ENCODE measurements at regions not wholly inside any gene's neighbourhood (a gene's known extent, or its start where the extent isn't known, plus 50 kb on each side); places are given as distances from the start of the nearest gene placed in this dataset.
A peak's percentile ranks its signal among the peaks of the same experiment; 100 is the strongest.
"Not testable (repeated sequence)": the region's sequence is repeated elsewhere in the genome, so short reads cannot be mapped to it uniquely, and the experiment has no call there.

- peaks cover 35% of the 10 kb centered on the region for H3K9me3 Mint-ChIP-seq
- DNase-seq; H3K27ac Mint-ChIP-seq; CTCF ChIA-PET; H3K4me3 Mint-ChIP-seq; intact Hi-C loops (cut with micrococcal nuclease): not testable (repeated sequence)
- H3K4me1 Mint-ChIP-seq (ENCODE audit: low read depth): peaks cover 19% of the 10 kb centered on the region
- H3K27me3 Mint-ChIP-seq (ENCODE audit: low read depth): peaks cover 20% of the 10 kb centered on the region
- H3K36me3 Mint-ChIP-seq (ENCODE audit: low read depth): peaks cover 17% of the 10 kb centered on the region
Observed at GRCh38 chr20:29308956-29309355, 1948.5 kb upstream of the DEFB115 start.

- CTCF ChIA-PET; H3K27ac Mint-ChIP-seq; intact Hi-C loops (cut with micrococcal nuclease); H3K4me3 Mint-ChIP-seq; DNase-seq: not testable (repeated sequence)
- H3K9me3 Mint-ChIP-seq: peaks cover 39% of the 10 kb centered on the region
- H3K4me1 Mint-ChIP-seq (ENCODE audit: low read depth): peaks cover 19% of the 10 kb centered on the region
- H3K36me3 Mint-ChIP-seq (ENCODE audit: low read depth): peaks cover 17% of the 10 kb centered on the region
- peaks cover 20% of the 10 kb centered on the region for H3K27me3 Mint-ChIP-seq (ENCODE audit: low read depth)
Observed at GRCh38 chr20:29309481-29309880, 1948.0 kb upstream of the DEFB115 start.

GRCh38 chr20:29311046-29311445 lies 1946.4 kb upstream of the DEFB115 start:
- CTCF ChIA-PET; H3K4me1 Mint-ChIP-seq (ENCODE audit: low read depth); DNase-seq; H3K36me3 Mint-ChIP-seq (ENCODE audit: low read depth); intact Hi-C loops (cut with micrococcal nuclease); H3K27ac Mint-ChIP-seq; H3K4me3 Mint-ChIP-seq: not testable (repeated sequence)
- Mint-ChIP-seq H3K9me3 (peaks cover 24% of the 10 kb centered on the region), H3K27me3 (ENCODE audit: low read depth) (peaks cover 14% of the 10 kb centered on the region)

- H3K4me1 Mint-ChIP-seq (ENCODE audit: low read depth); H3K36me3 Mint-ChIP-seq (ENCODE audit: low read depth); DNase-seq; intact Hi-C loops (cut with micrococcal nuclease); H3K27me3 Mint-ChIP-seq (ENCODE audit: low read depth); H3K27ac Mint-ChIP-seq; H3K4me3 Mint-ChIP-seq: not testable (repeated sequence)
- CTCF ChIA-PET: interaction anchor here (0.6 kb wide), 1 partner anchor 1015 kb away, joined by 7 read pairs; no protein-coding TSS in a partner anchor
- peaks cover 29% of the 10 kb centered on the region for H3K9me3 Mint-ChIP-seq
Observed at GRCh38 chr20:29312679-29313078, 1944.8 kb upstream of the DEFB115 start.

DNA sequence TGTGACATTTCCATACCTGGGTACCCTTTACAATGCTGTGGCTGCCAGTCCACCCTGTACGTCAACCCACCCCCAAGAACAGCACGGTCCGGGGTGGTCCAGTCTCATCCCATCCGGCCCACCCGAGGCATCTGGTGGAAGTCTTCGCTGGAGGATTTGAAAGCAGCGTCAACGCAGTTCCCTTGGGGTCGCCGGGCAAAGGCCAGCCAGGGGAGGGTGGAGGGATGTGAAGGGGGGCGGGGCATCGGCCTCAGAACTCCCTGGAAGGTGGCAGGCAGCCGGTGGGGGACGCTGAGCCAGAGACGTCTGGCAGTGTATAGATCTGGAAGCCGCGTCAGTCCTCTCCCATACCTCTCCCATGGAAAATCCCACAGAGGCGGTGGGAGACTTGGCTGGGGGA lies 1944.0 kb upstream of the DEFB115 start:
- CTCF ChIA-PET: interaction anchor here (0.6 kb wide), 1 partner anchor 57 kb away, joined by 3 read pairs; no protein-coding TSS in a partner anchor

DNA sequence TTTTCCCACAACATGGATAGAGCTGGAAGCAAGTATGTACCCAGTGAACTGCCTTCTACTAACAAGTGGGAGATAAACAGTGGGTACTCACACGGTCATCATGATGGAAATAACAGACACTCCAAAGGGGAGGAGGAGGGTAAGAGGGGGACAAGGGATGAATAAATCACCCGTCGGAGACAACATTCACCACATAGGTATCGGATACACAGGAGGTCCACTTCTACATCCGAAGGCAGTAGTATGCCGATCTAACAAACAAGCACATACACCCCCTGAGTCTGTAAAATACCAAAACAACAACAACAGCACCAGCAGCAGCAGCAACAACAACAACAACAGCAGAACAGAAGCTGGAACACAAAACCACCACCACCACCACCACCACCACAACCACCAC lies 1943.2 kb upstream of the DEFB115 start:
- Mint-ChIP-seq H3K9me3 (peaks cover 22% of the 10 kb centered on the region), H3K4me3 (no peak overlapping the region), H3K27me3 (ENCODE audit: low read depth) (peaks cover 2% of the 10 kb centered on the region), H3K27ac (no peak overlapping the region), H3K36me3 (ENCODE audit: low read depth) (no peaks in the 10 kb centered on the region), H3K4me1 (ENCODE audit: low read depth) (no peaks in the 10 kb centered on the region)
- CTCF ChIA-PET: no interaction called here
- DNase-seq: no peak
- intact Hi-C loops (cut with micrococcal nuclease): no loop called here

More for the DNA sequence above, 1944.0 kb upstream of the DEFB115 start:
- intact Hi-C loops (cut with micrococcal nuclease): no loop called here
- Mint-ChIP-seq H3K27ac (no peak overlapping the region), H3K4me1 (ENCODE audit: low read depth) (peaks cover 2% of the 10 kb centered on the region), H3K36me3 (ENCODE audit: low read depth) (no peaks in the 10 kb centered on the region), H3K4me3 (no peak overlapping the region), H3K27me3 (ENCODE audit: low read depth) (peaks cover 3% of the 10 kb centered on the region), H3K9me3 (peaks cover 23% of the 10 kb centered on the region)
- no peak for DNase-seq

- intact Hi-C loops (cut with micrococcal nuclease): no loop called here
- Mint-ChIP-seq H3K4me3 (no peak overlapping the region), H3K4me1 (ENCODE audit: low read depth) (peaks cover 3% of the 10 kb centered on the region), H3K9me3 (peaks cover 13% of the 10 kb centered on the region), H3K36me3 (ENCODE audit: low read depth) (no peaks in the 10 kb centered on the region), H3K27ac (no peak overlapping the region), H3K27me3 (ENCODE audit: low read depth) (peaks cover 14% of the 10 kb centered on the region)
- no peak for DNase-seq
- CTCF ChIA-PET: no interaction called here
Observed at GRCh38 chr20:29318871-29319461, 1938.5 kb upstream of the DEFB115 start.

DNA sequence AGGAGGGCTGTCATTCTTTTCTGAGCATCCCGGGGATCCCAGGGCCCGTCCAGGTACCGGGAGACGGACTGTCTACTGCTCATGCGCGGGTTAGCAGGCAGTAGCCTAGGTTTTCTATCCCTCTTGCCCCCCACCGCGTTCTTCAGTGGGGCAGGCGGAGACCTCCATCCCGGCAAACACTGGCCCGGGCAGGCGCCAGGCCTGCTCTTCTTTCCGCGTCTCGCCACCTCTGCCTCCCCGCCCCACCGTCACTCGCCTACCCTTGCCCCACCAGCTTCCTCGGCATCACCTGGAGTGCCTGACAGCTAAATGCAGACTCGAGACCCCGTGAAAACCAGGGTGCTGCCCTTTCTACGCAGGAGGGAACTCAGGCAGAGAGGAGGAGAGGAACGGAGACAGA lies 1937.7 kb upstream of the DEFB115 start:
- no peak overlapping the region for H3K27ac Mint-ChIP-seq
- intact Hi-C loops (cut with micrococcal nuclease): no loop called here
- H3K9me3 Mint-ChIP-seq: peaks cover 9% of the 10 kb centered on the region
- H3K4me3 Mint-ChIP-seq: peak overlapping the region; percentile 12
- peaks cover 3% of the 10 kb centered on the region for H3K4me1 Mint-ChIP-seq (ENCODE audit: low read depth)
- CTCF ChIA-PET: no interaction called here
- DNase-seq: no peak
- H3K36me3 Mint-ChIP-seq (ENCODE audit: low read depth): no peaks in the 10 kb centered on the region
- peaks cover 14% of the 10 kb centered on the region for H3K27me3 Mint-ChIP-seq (ENCODE audit: low read depth)

GRCh38 chr20:29320216-29320949 lies 1937.1 kb upstream of the DEFB115 start:
- DNase-seq; H3K4me1 Mint-ChIP-seq (ENCODE audit: low read depth); H3K27ac Mint-ChIP-seq; H3K36me3 Mint-ChIP-seq (ENCODE audit: low read depth); CTCF ChIA-PET; intact Hi-C loops (cut with micrococcal nuclease): not testable (repeated sequence)
- Mint-ChIP-seq H3K4me3 (peak overlapping the region; percentile 12), H3K9me3 (peaks cover 11% of the 10 kb centered on the region), H3K27me3 (ENCODE audit: low read depth) (peaks cover 14% of the 10 kb centered on the region)

- peaks cover 32% of the 10 kb centered on the region for H3K27me3 Mint-ChIP-seq (ENCODE audit: low read depth)
- CTCF ChIA-PET; H3K27ac Mint-ChIP-seq; H3K4me1 Mint-ChIP-seq (ENCODE audit: low read depth); intact Hi-C loops (cut with micrococcal nuclease); DNase-seq; H3K9me3 Mint-ChIP-seq; H3K4me3 Mint-ChIP-seq; H3K36me3 Mint-ChIP-seq (ENCODE audit: low read depth): not testable (repeated sequence)
Observed at GRCh38 chr20:29323631-29324515, 1933.6 kb upstream of the DEFB115 start.

- DNase-seq; CTCF ChIA-PET; H3K4me3 Mint-ChIP-seq; H3K27ac Mint-ChIP-seq; H3K9me3 Mint-ChIP-seq; H3K36me3 Mint-ChIP-seq (ENCODE audit: low read depth); intact Hi-C loops (cut with micrococcal nuclease); H3K4me1 Mint-ChIP-seq (ENCODE audit: low read depth): not testable (repeated sequence)
- H3K27me3 Mint-ChIP-seq (ENCODE audit: low read depth): peaks cover 32% of the 10 kb centered on the region
Observed at GRCh38 chr20:29324516-29325303, 1932.8 kb upstream of the DEFB115 start.

DNA sequence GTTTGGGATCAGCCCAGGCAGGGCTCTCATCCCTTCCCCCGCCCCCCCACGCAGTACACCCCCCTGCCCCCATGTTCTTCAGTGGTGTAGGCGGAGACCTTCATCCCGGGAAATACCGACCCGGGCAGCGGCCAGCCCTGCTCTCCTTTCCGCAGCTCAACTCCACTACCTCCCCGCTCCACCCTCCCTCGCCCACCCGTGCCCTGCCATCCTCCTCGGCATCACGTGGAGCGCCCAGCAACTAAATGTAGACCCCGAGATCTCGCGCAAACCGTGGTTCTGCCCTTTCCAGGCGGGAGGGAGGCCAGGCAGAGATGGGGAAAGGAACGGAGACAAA lies 1932.2 kb upstream of the DEFB115 start:
- peaks cover 9% of the 10 kb centered on the region for H3K9me3 Mint-ChIP-seq
- DNase-seq: no peak
- H3K36me3 Mint-ChIP-seq (ENCODE audit: low read depth): peaks cover 4% of the 10 kb centered on the region
- no peak overlapping the region for H3K27ac Mint-ChIP-seq
- intact Hi-C loops (cut with micrococcal nuclease): no loop called here
- peaks cover 7% of the 10 kb centered on the region for H3K4me1 Mint-ChIP-seq (ENCODE audit: low read depth)
- peaks cover 28% of the 10 kb centered on the region for H3K27me3 Mint-ChIP-seq (ENCODE audit: low read depth)
- CTCF ChIA-PET: no interaction called here
- H3K4me3 Mint-ChIP-seq: no peak overlapping the region

Data from activated naive CD4-positive, alpha-beta T cell treated with anti-CD3 and anti-CD28 coated beads for 36 hours (primary cell).